Caco-2 (cell line): ENCODE measurements at regions not wholly inside any gene's neighbourhood (a gene's known extent, or its start where the extent isn't known, plus 50 kb on each side); places are given as distances from the start of the nearest gene placed in this dataset.

ENCODE experiments used
- BruUV-seq: library from RNA; stranded (reverse); fragments of 400-500 nt; replicated peaks from 2 replicates; lab custom pipeline; 2021; lab: Mats Ljungman, UMichigan
- CTCF ChIA-PET: fragments of 300-600 bp; sonication (Branson Sonifier 250); formaldehyde crosslinking; loops from one replicate; lab custom pipeline; 2022; ENCODE audit warnings: antibody characterized with exemption; lab: Charles Lee
- POLR2A ChIA-PET: fragments of 300-600 bp; sonication (Branson Sonifier 250); formaldehyde crosslinking; loops from one replicate; lab custom pipeline; 2022; ENCODE audit warnings: antibody characterized with exemption; lab: Charles Lee
- DNase-seq, 2 experiments: peaks; one replicate each; pipeline versions ENCODE4 v3.0.0 to v3.0.0-alpha.2; 2020 to 2022
- H3K27me3 ChIP-seq: replicated peaks from 2 replicates; pipeline ENCODE4 v1.6.0; 2011; ENCODE audit warnings: low read length; ENCODE audit not compliant: control insufficient read depth, insufficient read depth
- H3K36me3 ChIP-seq: 2 replicates; pipeline ENCODE4 v1.5.1; 2011; ENCODE audit warnings: low read length; ENCODE audit not compliant: control insufficient read depth, insufficient read depth
- H3K4me1 ChIP-seq: fragments of 250-450 bp; sonication (Bioruptor Pico); 2 replicates; pipeline ENCODE4 v1.5.1; 2020; ENCODE audit warnings: mild to moderate bottlenecking
- H3K4me3 ChIP-seq: 2 replicates; pipeline ENCODE4 v1.5.1; 2011; ENCODE audit warnings: low read depth, mild to moderate bottlenecking, control low read depth, low read length
- H3K9me3 ChIP-seq: fragments of 250-450 bp; sonication (Bioruptor Pico); 2 replicates; pipeline ENCODE4 v1.5.1; 2020; ENCODE audit warnings: mild to moderate bottlenecking, moderate library complexity
- H3K27ac Mint-ChIP-seq: one replicate; pipeline ENCODE4 v1.8.0; 2022; ENCODE audit warnings: mixed read lengths; ENCODE audit not compliant: unreplicated experiment
- H3K27me3 Mint-ChIP-seq: one replicate; pipeline ENCODE4 v1.8.0; 2022; ENCODE audit warnings: mixed read lengths; ENCODE audit not compliant: insufficient read depth, unreplicated experiment
- H3K36me3 Mint-ChIP-seq: one replicate; pipeline ENCODE4 v1.8.0; 2022; ENCODE audit warnings: mild to moderate bottlenecking, mixed read lengths; ENCODE audit not compliant: insufficient read depth, unreplicated experiment
- H3K4me1 Mint-ChIP-seq: one replicate; pipeline ENCODE4 v1.8.0; 2022; ENCODE audit warnings: low read depth, mixed read lengths; ENCODE audit not compliant: unreplicated experiment
- H3K4me3 Mint-ChIP-seq: one replicate; pipeline ENCODE4 v1.8.0; 2022; ENCODE audit warnings: mild to moderate bottlenecking, moderate library complexity, mixed read lengths; ENCODE audit not compliant: unreplicated experiment
- H3K9me3 Mint-ChIP-seq: one replicate; pipeline ENCODE4 v1.8.0; 2022; ENCODE audit warnings: mixed read lengths; ENCODE audit not compliant: unreplicated experiment
- CTCF ChIP-seq, 2 experiments: fragments of 200-600 bp in 1 of 2; IDR thresholded peaks; 1 replicate in 1 of 2; 2 replicates in 1 of 2; pipeline versions ENCODE4 v1.5.1 to v1.8.0; 2011 to 2022; ENCODE audit warnings: antibody characterized with exemption in 1 of 2, control low read depth in 1 of 2, inconsistent platforms in 1 of 2, low read depth in 1 of 2, low read length in 1 of 2, mild to moderate bottlenecking in 1 of 2, moderate library complexity in 1 of 2; ENCODE audit not compliant: insufficient read depth in 1 of 2, severe bottlenecking in 1 of 2, unreplicated experiment in 1 of 2
- intact Hi-C: fragments of 100-400 bp; cut with micrococcal nuclease; formaldehyde crosslinking; loops from one replicate; pipeline ENCODE4 v1.10.0; 2022; ENCODE audit not compliant: unreplicated experiment

- Histone ChIP-seq H3K36me3 (no peaks in the 10 kb centered on the region), H3K9me3 (no peaks in the 10 kb centered on the region), H3K27me3 (no peaks in the 10 kb centered on the region), H3K4me3 (no peak overlapping the region), H3K4me1 (no peaks in the 10 kb centered on the region)
- H3K4me3 Mint-ChIP-seq = no peak overlapping the region
- CTCF ChIA-PET = no interaction called here
- TF ChIP-seq CTCF (IDR thresholded peaks at IDR 0.05; ENCODE audit: insufficient read depth in 1 of 2, low read depth in 1 of 2, low read length in 1 of 2, severe bottlenecking in 1 of 2, unreplicated experiment in 1 of 2) = no peak
- H3K36me3 Mint-ChIP-seq = no peaks in the 10 kb centered on the region
- intact Hi-C loops = no loop called here
- no peak for DNase-seq
- H3K4me1 Mint-ChIP-seq = no peaks in the 10 kb centered on the region
- no TSS peak for BruUV-seq
- POLR2A ChIA-PET = no interaction called here
- peaks cover 4% of the 10 kb centered on the region for H3K27me3 Mint-ChIP-seq
- H3K27ac Mint-ChIP-seq = no peak overlapping the region
- no peaks in the 10 kb centered on the region for H3K9me3 Mint-ChIP-seq
Measured at GRCh38 chr18:44409071-44409470, 271.6 kb upstream of the SETBP1 start.

GRCh38 chr18:44409515-44409914, 271.2 kb upstream of the SETBP1 start:
- H3K27ac Mint-ChIP-seq = no peak overlapping the region
- H3K9me3 Mint-ChIP-seq = no peaks in the 10 kb centered on the region
- H3K27me3 ChIP-seq = no peaks in the 10 kb centered on the region
- no peaks in the 10 kb centered on the region for H3K36me3 Mint-ChIP-seq
- H3K9me3 ChIP-seq = no peaks in the 10 kb centered on the region
- no peaks in the 10 kb centered on the region for H3K4me1 ChIP-seq
- POLR2A ChIA-PET = no interaction called here
- no peak overlapping the region for H3K4me3 Mint-ChIP-seq
- no peak overlapping the region for H3K4me3 ChIP-seq
- H3K4me1 Mint-ChIP-seq = no peaks in the 10 kb centered on the region
- peaks cover 4% of the 10 kb centered on the region for H3K27me3 Mint-ChIP-seq
- no peak for TF ChIP-seq CTCF (IDR thresholded peaks at IDR 0.05; ENCODE audit: insufficient read depth in 1 of 2, low read depth in 1 of 2, low read length in 1 of 2, severe bottlenecking in 1 of 2, unreplicated experiment in 1 of 2)
- intact Hi-C loops = no loop called here
- no TSS peak for BruUV-seq
- CTCF ChIA-PET = no interaction called here
- no peak for DNase-seq
- no peaks in the 10 kb centered on the region for H3K36me3 ChIP-seq

- Histone ChIP-seq H3K4me1 (no peaks in the 10 kb centered on the region), H3K9me3 (no peaks in the 10 kb centered on the region), H3K4me3 (no peak overlapping the region), H3K36me3 (no peaks in the 10 kb centered on the region), H3K27me3 (no peaks in the 10 kb centered on the region)
- Mint-ChIP-seq H3K27me3 (peaks cover 4% of the 10 kb centered on the region), H3K4me3 (no peak overlapping the region), H3K9me3 (no peaks in the 10 kb centered on the region), H3K27ac (no peak overlapping the region), H3K4me1 (no peaks in the 10 kb centered on the region), H3K36me3 (no peaks in the 10 kb centered on the region)
- ChIA-PET CTCF (no interaction called here), POLR2A (no interaction called here)
- no peak for DNase-seq
- no peak for TF ChIP-seq CTCF (IDR thresholded peaks at IDR 0.05; ENCODE audit: insufficient read depth in 1 of 2, low read depth in 1 of 2, low read length in 1 of 2, severe bottlenecking in 1 of 2, unreplicated experiment in 1 of 2)
- intact Hi-C loops = no loop called here
- BruUV-seq = no TSS peak
Measured at GRCh38 chr18:44410740-44411139, 269.9 kb upstream of the SETBP1 start.
